Breast epithelium (tissue), 4 donors: ENCODE measurements at regions not wholly inside any gene's neighbourhood (a gene's known extent, or its start where the extent isn't known, plus 50 kb on each side); places are given as distances from the start of the nearest gene placed in this dataset.
A peak's percentile ranks its signal among the peaks of the same experiment; 100 is the strongest.
"Not testable (repeated sequence)": the region's sequence is repeated elsewhere in the genome, so short reads cannot be mapped to it uniquely, and the experiment has no call there.

Experiments
- DNase-seq, 2 donors: peaks; one replicate each; pipeline ENCODE4 v3.0.0-alpha.2; 2019; ENCODE audit warnings: low spot score in 2 of 2
- H3K27ac ChIP-seq, 2 donors: fragments of 200-600 bp; sonication (generic) in 1 of 2; one replicate each; pipeline ENCODE4 v1.5.1; 2016 to 2019; ENCODE audit warnings: mild to moderate bottlenecking in 1 of 2
- H3K27me3 ChIP-seq, 2 donors: fragments of 200-600 bp; sonication (generic) in 1 of 2; one replicate each; pipeline versions ENCODE4 v1.5.1 to v1.6.0; 2017 to 2019; ENCODE audit warnings: control low read depth in 1 of 2, mild to moderate bottlenecking in 1 of 2
- H3K36me3 ChIP-seq: fragments of 200-600 bp; one replicate; pipeline ENCODE4 v1.5.1; 2019
- H3K4me1 ChIP-seq, 2 donors: fragments of 200-600 bp; sonication (generic); one replicate each; pipeline ENCODE4 v1.5.1; 2016 to 2019; ENCODE audit warnings: control low read depth in 1 of 2
- H3K4me3 ChIP-seq, 3 donors: fragments of 200-600 bp; sonication (generic); 1 replicate in 2 of 3; 2 replicates in 1 of 3; pipeline ENCODE4 v1.5.1; 2016 to 2019; ENCODE audit warnings: mild to moderate bottlenecking in 3 of 3, moderate library complexity in 2 of 3
- H3K9me3 ChIP-seq, 2 donors: fragments of 200-600 bp; sonication (generic) in 1 of 2; one replicate each; pipeline ENCODE4 v1.5.1; 2016 to 2019; ENCODE audit warnings: control low read depth in 1 of 2
- intact Hi-C: fragments of 100-400 bp; cut with DNase I; formaldehyde crosslinking; loops from one replicate; pipeline ENCODE4 v1.15.1; 2023; ENCODE audit warnings: low total_unique reads

GRCh38 chr2:87469180-87470151, 278.4 kb upstream of the PLGLB2 start:
- H3K27ac ChIP-seq, result peak overlapping the region in 1 of 2 donors; percentile 44
- H3K27me3 ChIP-seq, H3K36me3 ChIP-seq, intact Hi-C loops, H3K9me3 ChIP-seq, DNase-seq, H3K4me3 ChIP-seq, H3K4me1 ChIP-seq: not testable (repeated sequence)

- intact Hi-C loops, DNase-seq, H3K27me3 ChIP-seq: not testable (repeated sequence)
Observed at GRCh38 chr2:87470381-87471380, 277.2 kb upstream of the PLGLB2 start.

GRCh38 chr2:87471478-87471877, 276.4 kb upstream of the PLGLB2 start:
- H3K27ac ChIP-seq, H3K4me1 ChIP-seq, DNase-seq, H3K4me3 ChIP-seq, intact Hi-C loops, H3K27me3 ChIP-seq, H3K36me3 ChIP-seq, H3K9me3 ChIP-seq: not testable (repeated sequence)

More at GRCh38 chr2:87470381-87471380, 277.2 kb upstream of the PLGLB2 start:
- not testable (repeated sequence) for H3K36me3 ChIP-seq, H3K4me3 ChIP-seq, H3K9me3 ChIP-seq, H3K4me1 ChIP-seq
- peak overlapping the region in 1 of 2 donors; percentile 38 for H3K27ac ChIP-seq

GRCh38 chr2:87476223-87476872, 271.5 kb upstream of the PLGLB2 start:
- H3K4me1 ChIP-seq, H3K9me3 ChIP-seq, H3K27me3 ChIP-seq, intact Hi-C loops, DNase-seq, H3K4me3 ChIP-seq, H3K36me3 ChIP-seq, H3K27ac ChIP-seq: not testable (repeated sequence)

- intact Hi-C loops, H3K4me3 ChIP-seq, H3K36me3 ChIP-seq, H3K4me1 ChIP-seq, H3K27me3 ChIP-seq, H3K27ac ChIP-seq, H3K9me3 ChIP-seq, DNase-seq: not testable (repeated sequence)
Observed at GRCh38 chr2:87476936-87477335, 271.0 kb upstream of the PLGLB2 start.

- intact Hi-C loops, H3K36me3 ChIP-seq, H3K27me3 ChIP-seq, H3K27ac ChIP-seq, H3K4me1 ChIP-seq, H3K4me3 ChIP-seq, H3K9me3 ChIP-seq, DNase-seq: not testable (repeated sequence)
Observed at GRCh38 chr2:87477669-87478428, 270.0 kb upstream of the PLGLB2 start.

GRCh38 chr2:87478911-87479310, 269.0 kb upstream of the PLGLB2 start:
- DNase-seq, result peak in 1 of 2 donors; percentile 53
- H3K27me3 ChIP-seq, H3K4me3 ChIP-seq, intact Hi-C loops, H3K36me3 ChIP-seq, H3K9me3 ChIP-seq, H3K4me1 ChIP-seq, H3K27ac ChIP-seq: not testable (repeated sequence)

GRCh38 chr2:87483093-87483680, 264.7 kb upstream of the PLGLB2 start:
- H3K4me1 ChIP-seq, H3K27me3 ChIP-seq, H3K9me3 ChIP-seq, intact Hi-C loops, DNase-seq, H3K4me3 ChIP-seq, H3K36me3 ChIP-seq: not testable (repeated sequence)
- H3K27ac ChIP-seq, result peak overlapping the region in 1 of 2 donors; percentile 25

- H3K4me1 ChIP-seq, H3K27ac ChIP-seq, DNase-seq, H3K36me3 ChIP-seq, H3K9me3 ChIP-seq, H3K4me3 ChIP-seq, H3K27me3 ChIP-seq, intact Hi-C loops: not testable (repeated sequence)
Observed at GRCh38 chr2:87484363-87484762, 263.5 kb upstream of the PLGLB2 start.

GRCh38 chr2:87485455-87485854, 262.4 kb upstream of the PLGLB2 start:
- peak overlapping the region in 1 of 3 donors; percentile 37 for H3K4me3 ChIP-seq
- intact Hi-C loops, H3K4me1 ChIP-seq, H3K27me3 ChIP-seq, H3K9me3 ChIP-seq, DNase-seq, H3K36me3 ChIP-seq: not testable (repeated sequence)
- peak overlapping the region; percentile 48 to 66 for H3K27ac ChIP-seq

- Histone ChIP-seq H3K4me3 (peak overlapping the region in 1 of 3 donors; percentile 37), H3K27ac (peak overlapping the region; percentile 75 to 80)
- intact Hi-C loops, DNase-seq, H3K36me3 ChIP-seq, H3K4me1 ChIP-seq, H3K9me3 ChIP-seq, H3K27me3 ChIP-seq: not testable (repeated sequence)
Observed at GRCh38 chr2:87485884-87486283, 262.0 kb upstream of the PLGLB2 start.

GRCh38 chr2:87486413-87486812, 261.5 kb upstream of the PLGLB2 start:
- peak overlapping the region in 1 of 3 donors; percentile 37 for H3K4me3 ChIP-seq
- DNase-seq, H3K27me3 ChIP-seq, intact Hi-C loops, H3K36me3 ChIP-seq, H3K4me1 ChIP-seq, H3K9me3 ChIP-seq: not testable (repeated sequence)
- H3K27ac ChIP-seq, result peak overlapping the region; percentile 75 to 80
